SK-N-MC (cell line): ENCODE measurements at regions not wholly inside any gene's neighbourhood (a gene's known extent, or its start where the extent isn't known, plus 50 kb on each side); places are given as distances from the start of the nearest gene placed in this dataset.

Experiments
- DNase-seq: peaks from one replicate; pipeline ENCODE4 v3.0.0-alpha.2; 2011; ENCODE audit warnings: low read depth, low spot score
- H3K27ac ChIP-seq: fragments of 200-600 bp; sonication (generic); 2 replicates; pipeline ENCODE4 v1.5.1; 2016; ENCODE audit warnings: mixed run types
- H3K36me3 ChIP-seq: fragments of 200-600 bp; sonication (generic); 2 replicates; pipeline ENCODE4 v1.6.1; 2017; ENCODE audit warnings: antibody characterized with exemption, low read length, mixed read lengths; ENCODE audit not compliant: insufficient read depth
- H3K4me3 ChIP-seq: fragments of 200-600 bp; sonication (generic); 2 replicates; pipeline ENCODE4 v1.5.1; 2016
- H3K9ac ChIP-seq: fragments of 200-600 bp; sonication (generic); 2 replicates; pipeline ENCODE4 v1.8.0; 2017; ENCODE audit warnings: mixed run types, mixed read lengths; ENCODE audit not compliant: insufficient read length
- H3K9me3 ChIP-seq: fragments of 200-600 bp; sonication (generic); 2 replicates; pipeline ENCODE4 v1.6.1; 2017; ENCODE audit warnings: low read depth, mild to moderate bottlenecking, antibody characterized with exemption, low read length, moderate library complexity, mixed read lengths
- EZH2 ChIP-seq: fragments of 200-600 bp; sonication (generic); IDR thresholded peaks from one replicate; pipeline ENCODE4 v1.6.1; 2017; ENCODE audit warnings: antibody characterized with exemption
- FOXP2 ChIP-seq: optimal IDR thresholded peaks from 2 replicates; pipeline ENCODE3; 2011; ENCODE audit warnings: mild to moderate bottlenecking, moderate library complexity; ENCODE audit not compliant: insufficient read depth; ENCODE audit errors: extremely low read length, control extremely low read depth
- POLR2AphosphoS5 ChIP-seq: IDR thresholded peaks from 2 replicates; pipeline ENCODE4 v1.6.1; 2012; ENCODE audit warnings: mild to moderate bottlenecking, low read depth, low read length, borderline replicate concordance

- no peak overlapping the region for H3K27ac ChIP-seq
- no peaks in the 10 kb centered on the region for H3K9me3 ChIP-seq
- no peak for DNase-seq
- H3K36me3 ChIP-seq, result no peaks in the 10 kb centered on the region
- H3K4me3 ChIP-seq, result no peak overlapping the region
- no peak for TF ChIP-seq POLR2AphosphoS5
- TF ChIP-seq FOXP2, result no peak
- no peak for TF ChIP-seq EZH2
- H3K9ac ChIP-seq, result no peak overlapping the region
These were observed 999.9 kb upstream of the CELF4 start for GRCh38 chr18:38565513-38565912.

DNA sequence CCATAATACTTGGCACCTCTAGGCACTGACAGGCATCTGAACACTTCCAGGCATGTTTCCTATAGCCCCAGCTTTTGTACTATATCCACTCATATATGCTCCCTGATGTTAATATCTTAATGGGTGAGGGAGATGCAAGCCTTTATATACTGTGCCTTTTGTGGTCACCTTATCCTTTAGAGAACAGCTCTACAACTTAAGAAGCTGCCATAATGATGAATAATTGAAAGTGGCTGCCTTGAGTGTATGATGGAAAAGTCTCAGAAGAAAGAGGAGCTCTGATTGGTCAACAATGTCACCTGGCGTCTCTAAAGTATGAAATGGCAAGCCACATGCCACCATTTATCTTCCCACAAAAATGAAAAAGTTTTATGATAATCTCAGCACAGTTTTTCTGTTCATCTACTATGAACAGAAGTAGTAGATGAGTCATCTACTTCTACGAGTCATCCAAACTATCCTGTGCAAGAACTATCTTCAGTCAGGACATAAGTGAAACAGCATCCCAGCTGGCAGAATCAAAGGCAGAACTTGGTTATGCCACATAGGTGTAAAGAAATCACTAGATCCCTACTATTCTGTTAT is 997.9 kb upstream of the CELF4 start:
- no peaks in the 10 kb centered on the region for H3K9me3 ChIP-seq
- H3K4me3 ChIP-seq, result no peak overlapping the region
- no peaks in the 10 kb centered on the region for H3K36me3 ChIP-seq
- no peak for TF ChIP-seq POLR2AphosphoS5
- TF ChIP-seq FOXP2, result no peak
- no peak for TF ChIP-seq EZH2
- H3K27ac ChIP-seq, result no peak overlapping the region
- no peak overlapping the region for H3K9ac ChIP-seq
- no peak for DNase-seq

GRCh38 chr18:38557006-38557405 is 991.4 kb upstream of the CELF4 start:
- DNase-seq, result no peak
- no peak for TF ChIP-seq POLR2AphosphoS5
- no peak for TF ChIP-seq FOXP2
- no peak for TF ChIP-seq EZH2
- no peaks in the 10 kb centered on the region for H3K9me3 ChIP-seq

GRCh38 chr18:38552732-38553321 is 987.2 kb upstream of the CELF4 start:
- no peak overlapping the region for H3K9ac ChIP-seq
- H3K27ac ChIP-seq, result no peak overlapping the region
- TF ChIP-seq EZH2, result no peak
- no peak for TF ChIP-seq FOXP2
- no peak for TF ChIP-seq POLR2AphosphoS5
- DNase-seq, result no peak
- no peaks in the 10 kb centered on the region for H3K36me3 ChIP-seq
- no peak overlapping the region for H3K4me3 ChIP-seq
- no peaks in the 10 kb centered on the region for H3K9me3 ChIP-seq

More at GRCh38 chr18:38557006-38557405, 991.4 kb upstream of the CELF4 start:
- Histone ChIP-seq H3K27ac (no peak overlapping the region), H3K36me3 (no peaks in the 10 kb centered on the region), H3K9ac (no peak overlapping the region), H3K4me3 (no peak overlapping the region)

DNA sequence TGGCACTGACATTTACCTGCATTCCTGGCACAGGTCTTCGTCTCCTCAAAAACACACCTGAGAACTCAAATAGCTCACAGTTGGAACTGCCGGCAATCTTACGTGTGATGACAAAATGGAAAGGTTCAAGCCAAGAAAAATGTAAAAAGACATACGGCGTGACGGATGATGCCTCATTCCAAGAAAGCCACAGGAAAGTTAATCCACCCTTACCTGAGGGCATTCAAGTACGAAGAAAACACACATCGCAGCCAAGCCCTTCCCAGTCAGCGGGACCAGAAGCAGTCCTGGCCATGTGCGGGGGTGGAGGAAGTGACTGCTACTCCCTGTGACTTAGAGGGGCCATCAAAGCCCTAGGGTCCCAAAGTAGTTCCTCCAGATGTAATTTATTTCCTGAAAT is 986.3 kb upstream of the CELF4 start:
- no peaks in the 10 kb centered on the region for H3K9me3 ChIP-seq
- TF ChIP-seq FOXP2 (no peak), EZH2 (no peak), POLR2AphosphoS5 (no peak)
- no peak overlapping the region for H3K4me3 ChIP-seq
- H3K36me3 ChIP-seq, result no peaks in the 10 kb centered on the region
- H3K27ac ChIP-seq, result no peak overlapping the region
- no peak overlapping the region for H3K9ac ChIP-seq
- DNase-seq, result no peak

GRCh38 chr18:38545071-38545470 is 979.5 kb upstream of the CELF4 start:
- no peaks in the 10 kb centered on the region for H3K36me3 ChIP-seq
- no peaks in the 10 kb centered on the region for H3K9me3 ChIP-seq
- no peak for DNase-seq
- H3K9ac ChIP-seq, result no peak overlapping the region
- TF ChIP-seq FOXP2 (no peak), EZH2 (no peak), POLR2AphosphoS5 (no peak)
- no peak overlapping the region for H3K4me3 ChIP-seq
- no peak overlapping the region for H3K27ac ChIP-seq

DNA sequence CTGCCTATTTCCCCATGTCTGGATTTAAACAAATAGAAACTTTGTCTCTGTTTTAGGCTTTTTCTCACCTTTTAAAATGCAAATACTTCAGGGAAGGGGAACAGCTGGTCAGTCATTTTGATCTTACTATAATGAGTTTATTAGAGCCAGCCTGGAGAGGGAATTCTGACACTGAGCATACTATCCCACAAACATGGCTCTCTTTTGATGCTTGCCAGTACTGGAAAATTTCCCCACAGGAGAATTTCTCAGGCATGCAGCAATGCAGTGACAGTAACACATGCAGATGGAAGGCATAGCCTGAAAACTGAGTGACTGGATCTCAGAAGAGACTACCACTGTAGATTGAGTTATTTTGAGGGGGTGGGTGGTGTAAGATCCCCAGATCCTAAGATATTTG is 974.3 kb upstream of the CELF4 start:
- TF ChIP-seq EZH2 (no peak), FOXP2 (no peak), POLR2AphosphoS5 (no peak)
- Histone ChIP-seq H3K9ac (no peak overlapping the region), H3K36me3 (no peaks in the 10 kb centered on the region), H3K9me3 (no peaks in the 10 kb centered on the region), H3K4me3 (no peak overlapping the region), H3K27ac (no peak overlapping the region)
- no peak for DNase-seq

DNA sequence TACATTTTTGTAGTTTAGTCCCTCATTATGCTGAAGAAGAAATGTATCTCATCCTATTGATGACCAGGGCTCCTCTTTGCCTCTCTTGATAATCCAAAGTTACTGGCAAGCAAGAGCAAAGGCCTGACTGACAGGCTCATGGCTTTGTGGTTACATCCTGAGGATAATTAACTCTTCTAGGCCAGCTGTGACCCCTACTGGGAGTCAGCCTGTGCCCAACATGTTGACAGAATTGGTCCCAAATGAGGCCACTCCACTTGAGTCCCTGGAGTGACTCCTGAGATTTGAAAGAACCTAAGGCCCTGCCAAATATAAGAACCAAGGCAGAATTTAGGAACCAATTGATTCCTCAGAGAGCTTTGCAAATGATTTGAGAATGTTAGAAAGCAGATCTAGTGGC is 973.8 kb upstream of the CELF4 start:
- Histone ChIP-seq H3K9me3 (no peaks in the 10 kb centered on the region), H3K36me3 (no peaks in the 10 kb centered on the region), H3K9ac (no peak overlapping the region), H3K4me3 (no peak overlapping the region), H3K27ac (no peak overlapping the region)
- TF ChIP-seq EZH2, result no peak
- no peak for TF ChIP-seq POLR2AphosphoS5
- TF ChIP-seq FOXP2, result no peak
- no peak for DNase-seq

DNA sequence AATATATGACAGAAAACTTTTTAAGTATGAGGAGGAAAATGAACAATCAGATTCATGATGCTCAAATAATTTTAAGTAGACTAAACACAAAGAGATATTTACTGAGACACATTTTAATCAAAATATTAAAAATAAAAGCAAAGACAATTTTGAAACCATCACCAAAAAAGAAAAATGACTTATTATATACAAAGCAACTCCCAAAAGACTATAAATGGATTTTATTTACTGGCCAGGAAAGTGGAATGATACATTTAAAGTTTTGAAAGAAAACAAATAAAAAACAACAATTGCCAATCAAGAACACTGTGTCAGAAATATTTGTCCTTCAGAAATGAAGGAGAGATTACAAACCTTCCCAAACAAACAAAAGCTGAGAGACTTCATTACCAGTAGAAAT is 968.5 kb upstream of the CELF4 start:
- H3K9ac ChIP-seq, result no peak overlapping the region
- TF ChIP-seq EZH2, result no peak
- TF ChIP-seq POLR2AphosphoS5, result no peak
- TF ChIP-seq FOXP2, result no peak
- H3K27ac ChIP-seq, result no peak overlapping the region
- DNase-seq, result no peak
- no peaks in the 10 kb centered on the region for H3K36me3 ChIP-seq
- no peaks in the 10 kb centered on the region for H3K9me3 ChIP-seq
- no peak overlapping the region for H3K4me3 ChIP-seq
